Neural crest cell (in vitro differentiated cells): ENCODE measurements at regions not wholly inside any gene's neighbourhood (a gene's known extent, or its start where the extent isn't known, plus 50 kb on each side); places are given as distances from the start of the nearest gene placed in this dataset.
"Not testable (repeated sequence)": the region's sequence is repeated elsewhere in the genome, so short reads cannot be mapped to it uniquely, and the experiment has no call there.

Experiments used
- DNase-seq: peaks from one replicate; pipeline ENCODE4 v3.0.0; 2021; ENCODE audit warnings: low read depth, mixed read lengths, low spot score
- H3K27ac Mint-ChIP-seq: one replicate; pipeline ENCODE4 v1.8.0; 2021; ENCODE audit warnings: mild to moderate bottlenecking, mixed read lengths; ENCODE audit not compliant: unreplicated experiment
- H3K27me3 Mint-ChIP-seq: 2 replicates; pipeline ENCODE4 v1.8.0; 2021; ENCODE audit warnings: low read depth, mild to moderate bottlenecking, mixed read lengths
- H3K36me3 Mint-ChIP-seq: 2 replicates; pipeline ENCODE4 v1.8.0; 2021; ENCODE audit warnings: low read depth, mild to moderate bottlenecking, mixed read lengths
- H3K4me1 Mint-ChIP-seq: 2 replicates; pipeline ENCODE4 v1.8.0; 2021; ENCODE audit warnings: mixed read lengths
- H3K4me3 Mint-ChIP-seq: one replicate; pipeline ENCODE4 v1.8.0; 2021; ENCODE audit warnings: mild to moderate bottlenecking, mixed read lengths
- H3K9me3 Mint-ChIP-seq: 2 replicates; pipeline ENCODE4 v1.8.0; 2021; ENCODE audit warnings: mixed read lengths
- CTCF ChIP-seq: fragments of 200-600 bp; sonication (generic); conservative IDR thresholded peaks from 2 replicates; pipeline ENCODE4 v1.5.0; 2021; ENCODE audit warnings: antibody characterized with exemption, mild to moderate bottlenecking

- not testable (repeated sequence) for H3K4me3 Mint-ChIP-seq, DNase-seq, H3K27me3 Mint-ChIP-seq, H3K4me1 Mint-ChIP-seq, H3K27ac Mint-ChIP-seq, H3K36me3 Mint-ChIP-seq, H3K9me3 Mint-ChIP-seq
- peak; percentile 36 for TF ChIP-seq CTCF
Observed at GRCh38 chr21:8695889-8696288, 1825.5 kb upstream of the TPTE start.

- H3K4me1 Mint-ChIP-seq, H3K36me3 Mint-ChIP-seq, H3K4me3 Mint-ChIP-seq, H3K27me3 Mint-ChIP-seq, DNase-seq, H3K27ac Mint-ChIP-seq, H3K9me3 Mint-ChIP-seq: not testable (repeated sequence)
Observed at GRCh38 chr21:8701297-8701696, 1820.1 kb upstream of the TPTE start.

GRCh38 chr21:8705829-8706228, 1815.6 kb upstream of the TPTE start:
- not testable (repeated sequence) for H3K9me3 Mint-ChIP-seq, H3K27ac Mint-ChIP-seq

More at GRCh38 chr21:8705829-8706228, 1815.6 kb upstream of the TPTE start:
- H3K36me3 Mint-ChIP-seq, H3K27me3 Mint-ChIP-seq, DNase-seq, H3K4me3 Mint-ChIP-seq, H3K4me1 Mint-ChIP-seq: not testable (repeated sequence)
